ENCODE measurements at regions not wholly inside any gene's neighbourhood (a gene's known extent, or its start where the extent isn't known, plus 50 kb on each side); places are given as distances from the start of the nearest gene placed in this dataset.
"Not testable (repeated sequence)": the region's sequence is repeated elsewhere in the genome, so short reads cannot be mapped to it uniquely, and the experiment has no call there.

DNA sequence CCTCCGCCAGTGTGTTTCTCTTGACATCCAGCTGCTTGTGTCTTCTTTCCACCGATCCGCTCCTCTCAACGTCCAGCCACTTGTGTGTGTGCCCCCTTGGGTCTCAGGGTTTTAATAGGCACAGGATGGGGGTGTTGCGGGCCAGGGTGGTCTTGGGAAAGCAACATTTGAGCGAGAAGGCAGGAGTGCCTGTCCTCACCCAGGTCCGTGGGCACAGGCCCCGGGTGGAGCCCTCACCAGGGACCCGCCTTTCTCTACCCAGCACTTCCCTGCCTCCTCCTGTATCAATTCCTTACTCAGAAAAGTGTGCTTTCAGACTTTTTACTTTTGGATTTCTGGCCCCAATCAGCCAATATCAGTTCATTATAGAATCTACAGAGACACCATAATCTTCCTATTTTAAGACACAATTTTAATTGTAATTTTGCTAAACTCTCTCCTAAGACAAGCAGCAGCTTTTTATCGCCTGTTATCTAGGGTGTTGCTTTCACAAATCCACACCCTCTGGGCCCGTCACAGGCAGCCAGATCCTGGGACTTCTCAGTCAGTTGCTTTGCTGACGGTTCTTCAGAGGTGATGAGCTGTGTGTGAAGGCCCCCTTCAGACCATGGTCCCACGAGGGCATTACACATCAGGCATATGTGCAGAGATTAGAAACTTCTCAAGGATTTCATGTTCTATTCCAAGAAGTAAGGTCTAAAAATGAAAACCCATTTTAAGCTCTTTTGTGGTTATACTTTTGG is 96.0 kb upstream of the FHL2 start:
- DNase-seq (ENCODE audit: low read depth), result no peak

DNA sequence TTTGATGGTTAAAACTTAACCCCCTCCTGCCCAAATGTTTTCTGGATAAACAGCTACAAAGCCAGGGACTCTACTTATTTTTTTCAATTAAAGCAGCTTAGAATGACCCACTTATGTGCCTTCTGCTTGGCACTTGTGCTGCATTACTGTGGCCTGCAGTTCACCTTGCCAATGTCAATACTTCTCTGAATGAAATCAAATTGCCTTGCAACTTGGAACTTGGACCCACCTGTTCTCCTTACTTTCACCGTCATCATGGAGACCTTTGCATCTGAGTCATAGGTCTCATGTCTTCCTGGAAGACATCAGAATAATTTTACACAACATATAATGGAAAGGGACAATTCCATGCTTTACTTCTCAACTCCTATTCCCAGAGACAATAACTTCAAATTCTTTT is 92.1 kb upstream of the FHL2 start:
- DNase-seq (ENCODE audit: low read depth), result no peak

DNA sequence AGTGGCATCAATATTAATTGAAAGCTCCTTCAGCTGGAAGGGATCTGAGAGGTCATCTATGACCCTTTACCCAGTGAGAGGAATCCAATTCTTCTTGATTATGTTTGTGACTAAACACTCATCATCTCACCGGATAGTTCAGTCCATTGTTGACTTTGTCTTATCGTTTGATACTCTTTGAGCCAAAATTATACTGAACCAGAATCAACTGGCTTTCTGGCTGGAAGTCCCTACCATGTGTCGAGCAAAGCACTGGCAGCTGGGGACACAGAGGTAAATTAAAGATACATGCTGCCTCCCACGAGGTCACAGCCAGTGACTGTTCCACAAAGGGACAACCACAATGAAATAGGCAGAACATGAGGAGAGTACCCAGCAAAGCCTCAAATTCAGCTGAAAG is 91.4 kb upstream of the FHL2 start:
- no peak for DNase-seq (ENCODE audit: low read depth)

DNA sequence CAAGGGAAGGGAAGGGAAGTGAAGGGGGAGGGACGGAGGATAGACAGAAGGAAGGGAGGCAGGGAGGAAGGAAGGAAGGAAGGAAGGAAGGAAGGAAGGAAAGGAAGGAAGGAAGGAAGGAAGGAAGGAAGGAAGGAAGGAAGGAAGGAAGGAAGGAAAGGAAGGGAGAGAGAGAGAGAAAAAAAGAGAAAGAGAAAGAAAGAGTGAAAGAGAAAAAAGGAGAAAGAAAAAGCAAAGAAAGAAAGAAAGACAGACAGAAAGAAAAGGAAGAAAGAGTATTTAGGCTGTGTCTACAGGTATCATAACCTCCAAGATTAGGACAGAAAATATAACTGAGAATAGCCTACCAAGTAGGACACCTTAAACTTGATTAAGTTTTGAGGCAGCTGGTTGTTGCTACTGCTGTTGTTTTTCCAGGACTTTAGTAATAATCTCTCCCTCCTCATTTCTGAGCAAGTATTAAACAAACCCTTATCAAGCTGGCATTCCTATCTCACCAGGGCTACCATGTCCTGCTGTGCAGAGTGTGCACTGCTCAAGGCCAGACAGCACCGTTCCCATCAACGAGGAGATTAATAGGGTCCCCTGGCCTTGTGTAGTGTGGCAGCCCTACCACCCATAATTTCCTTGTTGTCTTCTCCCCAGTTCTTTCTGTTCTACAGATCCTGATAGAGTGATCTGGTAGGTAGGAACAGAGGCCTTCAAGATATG is 90.5 kb upstream of the FHL2 start:
- DNase-seq (ENCODE audit: low read depth), result no peak

DNA sequence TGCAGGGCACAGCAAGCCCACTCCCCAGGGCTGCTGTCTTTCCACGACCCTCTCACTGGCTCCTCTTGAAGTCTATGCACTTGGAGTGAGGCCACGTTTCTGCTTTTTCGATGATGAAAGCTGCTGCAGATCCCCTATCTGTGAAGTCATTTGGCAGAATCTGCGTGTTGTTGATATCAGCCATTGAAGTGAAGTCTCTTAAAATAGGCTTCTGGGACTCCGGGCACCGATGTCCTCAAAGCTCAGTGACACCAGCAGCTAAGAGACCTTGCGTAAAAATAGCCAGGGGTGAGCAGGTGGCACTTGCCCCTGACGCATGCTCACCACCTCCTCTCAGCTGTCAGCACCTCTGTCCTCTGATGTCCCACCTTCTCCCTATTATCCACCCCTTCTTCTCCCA is 89.4 kb upstream of the FHL2 start:
- DNase-seq (ENCODE audit: low read depth), result no peak

DNA sequence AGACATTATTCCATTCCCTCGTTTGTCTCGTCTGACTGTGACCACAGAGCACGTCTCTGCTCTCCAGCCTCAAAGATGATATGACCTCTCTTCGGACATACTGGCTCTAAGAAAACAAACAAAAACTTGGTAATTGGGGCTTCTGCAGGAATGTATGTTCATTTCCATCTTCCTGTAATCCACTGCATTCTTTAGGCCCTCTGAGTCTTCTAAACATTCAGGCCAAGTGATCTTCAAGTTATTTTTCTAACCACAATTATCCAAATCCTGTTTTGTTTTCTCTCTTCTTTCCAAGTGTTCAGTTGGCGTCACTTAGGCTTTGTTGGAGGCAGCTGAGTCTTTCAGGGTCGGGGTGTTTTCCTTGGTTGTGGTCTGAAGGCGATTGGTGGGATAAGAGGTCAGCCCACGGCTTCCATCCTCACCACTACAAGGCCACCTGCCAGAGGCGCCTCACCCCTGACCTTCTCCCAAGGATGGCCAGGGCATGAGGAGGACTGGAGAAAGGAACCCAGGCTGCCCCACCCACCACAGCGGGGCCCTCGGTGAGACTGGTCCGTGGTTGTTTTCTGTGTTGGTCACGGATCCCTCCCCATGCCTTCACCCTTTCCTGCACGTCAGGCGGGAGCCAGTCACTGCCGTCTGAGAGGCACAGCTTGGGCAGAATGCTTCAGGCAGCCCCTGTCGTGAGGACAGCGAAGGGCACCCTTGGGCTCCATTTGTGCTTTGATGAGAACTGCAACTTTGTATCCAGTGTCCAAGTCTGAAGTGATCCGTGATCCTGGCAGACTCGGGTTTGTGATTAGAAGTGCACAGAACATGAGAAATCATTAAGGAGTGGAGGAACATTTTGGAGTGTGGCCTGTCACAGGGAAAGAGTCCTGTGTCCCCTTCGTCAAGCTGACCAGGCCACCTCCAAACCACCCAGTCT is 88.6 kb upstream of the FHL2 start:
- DNase-seq (ENCODE audit: low read depth), result peak; percentile 69

DNA sequence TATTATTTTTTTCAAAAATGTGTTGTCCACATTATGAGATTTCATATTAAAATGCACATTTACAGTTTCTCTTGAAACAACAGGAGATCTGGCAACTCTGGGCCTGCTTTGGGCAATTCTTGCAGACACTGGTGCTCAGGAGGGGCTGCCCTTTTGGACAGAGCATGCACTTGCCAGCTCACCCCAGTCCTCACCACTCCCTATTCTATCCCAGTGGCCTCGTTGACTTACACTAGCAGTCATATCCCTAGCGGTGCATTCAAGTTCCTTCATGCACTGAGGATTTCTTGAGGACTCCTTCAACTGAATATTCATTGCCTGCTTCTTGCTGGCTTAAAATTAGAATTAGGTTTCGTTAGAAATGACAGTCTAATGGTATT is 87.9 kb upstream of the FHL2 start:
- DNase-seq (ENCODE audit: low read depth), result no peak

DNA sequence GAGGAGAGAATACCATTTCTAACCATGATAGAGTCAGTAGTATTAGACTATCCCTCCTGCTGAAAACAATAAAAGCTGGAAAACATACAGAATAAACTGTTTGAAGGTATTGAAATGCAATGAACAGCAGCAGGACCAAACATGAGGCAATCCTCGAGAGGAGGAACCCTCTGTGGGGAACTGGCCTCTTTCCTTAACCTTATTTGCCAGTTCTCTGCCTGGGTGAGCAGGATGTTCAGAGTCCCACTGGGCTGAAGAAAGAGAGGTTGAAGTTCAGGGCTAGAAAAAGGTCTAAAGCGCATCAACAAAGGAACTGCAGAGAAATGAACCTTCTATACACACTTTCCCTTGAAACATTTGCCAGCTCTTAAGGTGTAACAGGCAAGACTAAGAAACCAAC is 79.8 kb upstream of the FHL2 start:
- DNase-seq (ENCODE audit: low read depth), result no peak

DNA sequence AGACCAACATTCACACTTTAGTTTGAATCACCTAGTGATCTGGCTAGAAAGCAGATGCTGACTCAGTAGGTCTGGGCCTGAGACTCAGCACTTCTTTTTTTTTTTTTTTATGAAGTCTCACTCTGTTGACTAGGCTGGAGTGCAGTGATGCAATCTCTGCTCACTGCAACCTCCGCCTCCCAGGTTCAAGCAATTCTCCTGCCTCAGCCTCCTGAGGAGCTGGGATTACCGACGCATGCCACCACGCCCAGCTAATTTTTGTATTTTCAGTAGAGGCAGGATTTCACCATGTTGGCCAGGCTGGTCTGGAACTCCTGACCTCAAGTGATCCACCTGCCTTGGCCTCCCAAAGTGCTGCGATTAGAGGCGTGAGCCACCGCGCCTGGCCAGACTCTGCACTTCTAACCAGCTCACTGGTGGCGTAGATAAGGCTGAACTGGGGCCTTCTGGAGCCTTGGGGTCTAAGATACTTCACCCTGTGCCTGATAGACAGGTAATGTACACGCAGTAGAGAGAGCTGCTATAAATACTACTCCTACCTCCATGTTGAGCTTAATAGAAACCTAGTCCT is 78.3 kb upstream of the FHL2 start:
- not testable (repeated sequence) for DNase-seq (ENCODE audit: low read depth)

DNA sequence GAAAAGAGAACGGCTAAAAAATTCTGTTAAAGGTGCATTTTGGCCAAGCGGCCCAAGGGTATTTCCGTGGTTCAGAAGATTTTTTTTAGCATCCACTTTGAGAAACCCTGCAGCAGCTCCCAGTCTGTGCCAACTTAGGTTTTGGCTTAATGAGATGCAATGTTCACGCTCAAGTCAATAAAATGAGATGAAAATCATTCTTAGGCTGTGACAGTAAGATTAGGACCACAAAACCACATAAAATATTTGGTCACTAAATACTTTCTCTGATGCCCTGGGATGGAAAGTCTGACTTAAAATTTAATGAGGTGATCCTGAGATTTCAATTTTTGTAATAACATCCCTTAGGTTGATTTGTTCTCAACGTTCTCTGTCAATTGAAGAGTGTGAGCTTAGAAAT is 74.2 kb upstream of the FHL2 start:
- DNase-seq (ENCODE audit: low read depth), result no peak

DNA sequence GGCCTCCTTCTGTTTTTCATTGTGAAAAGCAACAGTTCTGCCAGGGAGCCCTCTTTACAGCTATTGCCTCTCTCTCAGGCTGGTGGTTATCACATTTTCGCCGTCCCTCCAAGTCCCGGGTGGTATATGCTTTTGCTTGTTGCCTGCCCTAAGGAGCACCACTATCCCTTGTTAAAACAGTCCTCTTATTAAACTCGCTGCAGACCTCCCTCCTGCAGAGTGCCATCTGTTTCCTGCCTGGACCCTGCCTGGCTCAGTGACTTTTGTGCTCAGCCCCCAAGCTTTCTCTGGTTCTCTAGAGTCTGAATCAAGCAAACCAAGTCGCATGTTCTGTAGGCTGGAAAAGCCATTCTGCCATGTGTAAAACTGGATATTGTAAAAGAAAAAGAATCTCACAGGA is 72.1 kb upstream of the FHL2 start:
- no peak for DNase-seq (ENCODE audit: low read depth)

DNA sequence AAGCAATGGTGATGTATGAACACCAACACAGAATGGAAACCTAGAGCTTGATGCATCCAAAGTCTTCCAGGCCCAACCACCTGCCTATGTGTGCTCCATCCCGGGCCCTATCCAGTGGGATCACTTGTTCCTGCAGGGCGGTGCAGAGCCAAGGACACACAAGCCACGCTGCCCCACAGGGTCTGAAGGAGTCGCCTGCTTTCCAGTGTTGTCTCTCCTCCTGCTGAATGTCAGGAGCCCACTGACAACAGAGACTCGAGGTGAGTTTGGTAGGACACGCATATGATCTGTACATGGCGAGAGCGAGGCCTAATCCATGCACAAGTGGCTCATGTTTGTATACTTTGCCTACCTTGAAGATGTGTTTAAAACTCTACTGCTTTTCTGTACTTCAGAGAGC is 70.9 kb upstream of the FHL2 start:
- no peak for DNase-seq (ENCODE audit: low read depth)

DNA sequence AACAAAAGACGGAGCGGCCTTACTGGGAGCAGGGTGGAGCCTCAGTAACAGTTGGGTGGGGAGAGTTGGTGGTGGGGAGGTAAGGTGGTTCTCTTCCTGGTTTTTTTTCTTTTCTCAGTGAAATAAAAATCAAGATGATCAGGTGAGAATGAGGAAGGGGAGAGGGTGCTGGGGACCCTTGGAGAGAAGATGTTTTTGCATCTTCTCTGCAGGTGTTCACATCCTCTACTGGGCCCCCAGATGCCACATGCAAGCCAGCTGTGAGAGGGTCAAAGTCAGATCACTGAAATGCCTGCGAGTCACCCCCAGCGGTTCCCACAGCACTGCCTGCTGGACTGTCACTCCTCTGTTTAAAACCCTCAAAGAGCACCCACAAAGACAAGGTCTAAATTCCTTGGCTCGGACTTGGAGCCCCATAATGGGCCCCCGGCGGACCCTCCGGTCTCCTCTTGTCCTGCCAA is 69.8 kb upstream of the FHL2 start:
- DNase-seq (ENCODE audit: low read depth), result no peak

DNA sequence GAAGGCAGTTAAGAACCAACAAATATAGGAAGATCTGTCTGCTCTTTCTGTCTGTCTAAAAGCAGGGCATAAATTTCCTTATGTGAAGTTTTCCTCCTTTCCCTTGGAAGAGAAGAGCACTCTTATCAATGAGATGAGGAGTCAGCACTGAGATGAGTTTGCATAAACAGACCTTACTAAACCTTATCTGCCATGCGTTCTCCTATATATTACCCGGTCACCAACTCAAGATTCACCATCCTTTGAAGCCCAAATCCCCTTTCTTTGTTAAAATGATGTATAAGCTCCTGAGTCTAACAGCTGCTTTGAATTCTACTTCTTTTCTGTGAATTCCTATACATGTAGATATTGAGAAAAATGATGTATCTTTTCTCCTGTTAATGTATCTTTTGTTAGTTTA is 65.5 kb upstream of the FHL2 start:
- DNase-seq (ENCODE audit: low read depth), result no peak

DNA sequence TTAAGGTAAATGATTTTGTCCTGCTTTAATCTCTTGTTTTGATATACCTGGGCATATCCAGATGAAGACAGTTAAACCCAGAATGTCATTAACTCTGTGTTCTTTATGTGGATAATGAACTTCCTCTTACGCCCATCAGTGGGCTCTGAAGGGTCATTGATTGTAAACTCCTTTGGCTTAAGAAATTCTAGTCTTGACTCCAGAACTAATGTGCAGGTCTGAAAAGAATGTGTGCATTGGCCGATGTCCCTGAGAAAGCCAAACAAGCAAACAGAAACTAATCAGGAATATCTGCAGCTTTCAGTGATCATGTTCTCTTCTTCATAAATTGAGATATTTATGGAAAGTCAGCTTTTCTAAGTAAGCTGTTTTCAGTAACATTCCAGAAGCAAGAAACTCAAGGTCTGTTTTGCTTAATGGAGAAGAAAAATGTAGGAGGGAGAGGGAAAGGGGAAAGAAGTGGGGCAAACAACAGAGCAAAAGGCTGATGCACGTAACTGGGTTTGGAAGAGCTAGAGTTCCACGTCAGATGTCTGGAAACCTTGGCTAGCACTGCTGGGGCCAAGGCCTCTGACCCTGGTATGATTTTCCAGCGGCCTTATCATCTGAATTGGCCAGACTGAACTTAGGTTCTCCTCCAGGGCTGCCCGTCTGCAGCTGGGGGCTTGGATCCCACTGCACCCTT is 61.3 kb upstream of the FHL2 start:
- DNase-seq (ENCODE audit: low read depth), result no peak

DNA sequence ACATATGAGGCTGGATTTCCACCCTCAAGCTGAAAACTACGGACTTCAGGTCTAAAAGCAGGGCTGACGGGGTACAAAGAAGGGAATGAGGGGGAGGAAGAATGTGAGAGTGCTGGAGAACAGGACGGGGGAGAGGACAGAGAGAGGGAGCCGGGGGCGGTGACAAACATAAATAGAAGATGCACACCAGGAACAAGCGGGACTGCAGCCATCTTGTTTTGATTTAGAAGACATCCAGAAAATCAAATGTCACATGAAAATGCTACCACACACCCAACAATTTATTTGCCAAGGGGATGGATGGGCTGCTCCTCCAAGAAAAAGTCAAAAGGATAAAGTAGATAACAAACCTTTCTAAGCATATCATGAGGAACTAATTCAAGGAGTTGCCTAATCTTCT is 59.2 kb upstream of the FHL2 start:
- DNase-seq (ENCODE audit: low read depth), result no peak

DNA sequence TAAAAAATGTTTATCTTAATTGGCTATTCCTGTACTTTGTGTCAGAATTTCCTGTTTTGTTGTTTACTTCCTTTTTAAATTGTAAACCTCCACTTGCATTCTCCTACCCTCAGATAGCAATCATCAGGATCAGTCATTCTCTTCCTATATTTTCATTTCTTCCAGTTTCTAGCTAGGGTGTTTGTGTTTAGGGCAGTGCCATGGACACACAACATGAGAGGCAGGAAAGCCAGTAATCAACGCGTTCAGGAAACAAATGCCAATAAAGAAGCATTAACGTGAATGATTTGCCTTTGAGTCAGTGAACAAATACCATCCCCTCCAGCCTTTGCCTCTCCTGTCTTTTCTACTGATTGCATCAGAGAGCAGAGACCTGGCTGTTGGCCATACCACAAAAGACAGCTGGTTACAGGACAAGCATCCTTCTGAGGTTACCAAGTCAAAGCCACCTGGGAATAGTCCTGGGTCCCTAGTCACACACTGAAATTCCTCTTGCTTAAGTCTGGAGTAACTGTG is 56.7 kb upstream of the FHL2 start:
- peak; percentile 97 for DNase-seq (ENCODE audit: low read depth)

DNA sequence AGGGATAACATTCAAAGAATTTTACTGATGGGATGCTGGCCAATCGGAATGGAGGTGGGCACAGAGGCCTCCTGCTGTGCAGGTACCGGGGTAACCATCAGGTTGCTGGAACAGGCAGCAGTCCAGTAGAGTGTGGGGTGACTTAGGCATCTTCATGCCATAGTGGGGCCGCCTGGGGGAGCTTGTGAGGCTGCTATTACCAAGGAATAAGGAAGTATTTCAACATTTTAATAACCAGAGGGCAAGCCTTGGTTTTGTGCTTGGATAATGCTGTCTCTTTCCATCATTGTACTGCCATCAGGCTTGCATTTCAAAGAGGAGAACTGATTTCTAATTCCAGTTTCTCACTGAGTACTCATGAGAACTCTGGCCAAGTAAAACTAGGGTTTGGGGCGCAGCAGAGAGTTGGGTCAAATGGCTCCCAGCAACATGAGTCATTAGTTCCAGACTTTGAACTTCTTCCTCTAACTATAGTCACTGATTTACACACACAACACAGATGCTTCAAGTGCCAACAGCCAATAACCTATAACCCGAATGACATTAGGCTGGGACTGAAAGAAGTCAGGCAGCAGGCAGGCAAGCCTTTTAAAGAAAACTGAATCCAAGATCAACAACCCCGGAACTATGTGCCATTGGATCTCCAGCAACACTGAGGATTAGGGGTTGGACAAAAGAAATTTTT is 56.1 kb upstream of the FHL2 start:
- peak; percentile 94 for DNase-seq (ENCODE audit: low read depth)

DNA sequence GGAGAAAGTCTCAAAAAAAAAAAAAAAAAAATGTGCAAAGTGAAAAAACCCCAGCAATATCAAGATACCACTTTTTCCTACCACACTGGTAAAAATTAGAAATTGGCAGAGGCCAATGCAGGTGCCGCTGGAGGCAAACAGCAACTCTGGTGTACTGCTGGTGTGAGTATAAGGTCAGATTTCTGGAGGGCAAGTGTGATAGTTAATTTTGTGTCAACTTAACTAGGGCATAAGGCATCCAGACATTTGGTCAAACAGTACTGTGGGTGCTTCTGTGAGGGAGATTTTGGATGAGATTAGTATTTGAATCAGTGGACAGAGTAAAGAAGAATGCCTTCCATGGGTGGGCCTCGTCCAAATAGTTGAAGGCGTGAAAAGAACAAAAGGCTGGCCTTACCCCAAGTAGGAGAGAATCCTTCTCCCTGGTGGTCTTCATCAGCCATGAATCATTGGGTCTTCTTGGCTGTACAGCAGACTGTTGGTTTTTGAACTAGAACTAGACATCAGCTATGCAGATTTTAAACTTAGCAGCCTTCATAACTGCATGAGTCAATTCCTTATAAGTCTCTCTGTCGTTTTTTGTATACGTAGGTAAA is 52.8 kb upstream of the FHL2 start:
- DNase-seq (ENCODE audit: low read depth), result no peak

DNA sequence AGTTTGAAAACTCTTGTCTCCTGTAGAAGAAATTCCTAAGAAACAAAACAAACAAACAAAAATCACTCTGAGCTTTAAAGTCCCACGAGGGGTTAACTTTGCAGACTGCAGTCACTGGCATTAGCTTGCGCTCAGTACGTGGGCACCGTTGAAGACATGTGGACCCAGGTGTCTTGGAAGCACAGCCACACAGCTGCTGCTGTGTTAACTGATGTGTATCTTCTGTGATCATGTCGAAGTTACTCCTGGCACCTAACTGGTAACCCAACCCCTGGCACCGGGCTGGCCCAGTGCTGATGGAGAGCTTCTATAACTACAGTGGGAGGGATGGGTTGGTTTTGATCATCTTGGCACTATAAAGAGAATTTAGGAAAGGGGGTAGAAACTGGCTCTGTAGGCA is 51.6 kb upstream of the FHL2 start:
- DNase-seq (ENCODE audit: low read depth), result no peak

DNA sequence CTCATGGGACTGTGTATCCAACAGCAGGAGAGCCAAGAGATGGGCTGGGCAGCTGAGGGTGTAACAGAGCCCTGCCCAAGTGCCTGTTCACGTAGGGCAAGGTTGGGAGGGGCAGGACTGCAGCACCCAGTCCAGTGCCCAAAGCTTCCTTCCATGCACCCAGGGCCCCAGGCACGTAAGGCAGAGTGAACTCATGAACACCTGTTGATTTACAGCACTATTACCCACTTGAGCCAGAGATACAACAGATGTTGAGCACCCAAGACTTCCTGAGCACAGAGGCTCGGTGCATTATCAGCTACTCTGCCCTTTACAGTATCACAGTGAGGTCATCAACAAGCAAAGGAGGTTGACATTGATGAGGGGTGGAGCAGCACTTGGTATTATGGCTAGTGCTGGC is 50.2 kb upstream of the FHL2 start:
- DNase-seq (ENCODE audit: low read depth), result no peak

Data from fibroblast of the conjunctiva (primary cell).